ENCODE measurements at regions not wholly inside any gene's neighbourhood (a gene's known extent, or its start where the extent isn't known, plus 50 kb on each side); places are given as distances from the start of the nearest gene placed in this dataset.

DNA sequence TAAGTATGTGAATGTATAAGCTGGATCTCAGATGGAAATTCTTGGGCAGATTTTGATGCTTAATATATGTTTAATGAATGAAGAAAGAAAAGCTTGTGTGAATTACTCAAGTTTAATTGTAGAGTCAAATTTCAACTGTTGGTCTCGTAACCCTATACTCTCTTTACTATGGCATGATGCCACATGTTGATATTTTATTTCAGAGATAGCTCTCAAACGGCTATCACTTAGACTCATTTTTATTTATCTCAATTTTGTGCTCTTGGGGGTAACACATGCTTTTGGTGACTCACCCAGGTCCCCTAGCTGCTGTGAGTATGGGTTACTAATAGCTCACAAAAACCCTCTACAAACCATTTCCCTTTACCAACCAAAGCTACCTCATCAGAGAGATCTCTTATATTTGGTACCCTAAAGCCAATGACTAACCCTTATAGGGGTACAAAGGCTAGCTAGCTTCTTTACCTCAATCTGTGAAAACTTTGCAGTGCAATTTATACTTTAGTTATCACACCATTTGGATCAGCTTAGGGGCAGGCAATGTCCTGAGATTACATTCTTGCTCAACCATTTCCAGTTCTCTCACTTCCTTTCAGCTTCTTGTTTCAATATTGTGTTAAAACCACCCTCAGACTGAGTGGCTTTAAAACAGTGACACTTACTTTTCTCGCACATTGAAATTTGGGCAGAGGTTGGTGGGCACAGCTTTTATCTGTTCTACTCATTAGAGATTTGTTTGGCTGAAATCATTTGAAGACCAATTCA, 240.3 kb downstream of the CDH7 start:
- DNase-seq = no peak

DNA sequence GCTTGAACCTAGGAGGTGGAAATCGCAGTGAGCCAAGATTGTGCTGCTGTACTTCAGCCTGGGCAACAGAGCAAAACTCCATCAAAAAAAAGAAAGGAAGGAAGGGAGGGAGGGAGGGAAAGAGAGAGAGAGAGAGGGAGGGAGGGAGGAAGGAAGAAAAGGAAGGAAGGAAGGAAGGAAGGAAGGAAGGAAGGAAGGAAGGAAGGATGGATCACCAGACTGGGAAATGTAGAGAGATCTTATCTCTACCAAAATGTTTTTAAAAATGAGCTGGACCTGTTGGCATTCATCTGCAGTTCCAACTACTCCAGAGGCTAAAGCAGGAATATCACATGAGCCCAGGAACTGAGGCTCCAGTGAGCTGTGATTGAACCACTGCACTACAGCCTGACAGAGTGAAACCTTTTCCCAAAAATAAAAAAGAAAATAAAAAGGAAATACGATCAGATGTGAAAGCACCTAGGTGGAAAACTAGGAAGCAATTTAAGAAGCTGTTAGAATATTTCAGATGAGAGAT, 239.4 kb downstream of the CDH7 start:
- no peak for DNase-seq

DNA sequence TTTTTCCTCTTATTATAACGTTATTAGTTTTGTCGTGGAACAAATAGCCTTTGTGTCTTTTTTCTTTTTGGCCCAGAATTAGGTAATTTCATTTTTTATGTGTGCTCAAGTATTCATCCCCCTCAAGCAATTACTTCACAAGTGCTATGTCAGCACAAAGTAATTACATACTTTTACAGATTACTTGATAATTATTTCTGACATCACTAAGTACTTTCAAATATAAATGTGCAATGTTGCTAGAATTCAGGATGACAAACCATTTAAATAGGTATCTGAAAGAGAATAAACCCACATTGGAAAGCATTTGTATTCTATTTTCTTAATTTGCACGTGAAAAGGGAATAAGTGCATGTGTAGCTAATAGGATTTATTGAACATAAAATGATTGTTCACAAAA, 238.2 kb downstream of the CDH7 start:
- DNase-seq = no peak

DNA sequence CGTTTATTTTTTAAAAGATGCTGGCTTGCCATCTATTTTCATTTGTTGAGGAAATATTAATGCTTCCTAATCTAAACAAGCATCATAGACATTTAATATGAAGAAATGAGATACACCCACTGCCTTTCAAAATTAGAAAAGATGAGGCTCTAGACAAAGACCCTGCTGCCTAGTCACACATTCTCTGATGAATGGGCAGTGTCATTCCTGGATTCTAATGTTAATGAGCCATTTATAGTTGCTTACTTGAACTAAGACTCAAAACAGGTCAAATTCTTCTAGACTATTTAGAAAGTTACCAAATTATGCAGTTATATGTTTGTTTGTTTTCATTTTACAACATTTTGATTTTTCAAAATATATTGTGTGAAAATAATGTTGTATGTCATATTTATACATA, 237.6 kb downstream of the CDH7 start:
- DNase-seq = no peak

DNA sequence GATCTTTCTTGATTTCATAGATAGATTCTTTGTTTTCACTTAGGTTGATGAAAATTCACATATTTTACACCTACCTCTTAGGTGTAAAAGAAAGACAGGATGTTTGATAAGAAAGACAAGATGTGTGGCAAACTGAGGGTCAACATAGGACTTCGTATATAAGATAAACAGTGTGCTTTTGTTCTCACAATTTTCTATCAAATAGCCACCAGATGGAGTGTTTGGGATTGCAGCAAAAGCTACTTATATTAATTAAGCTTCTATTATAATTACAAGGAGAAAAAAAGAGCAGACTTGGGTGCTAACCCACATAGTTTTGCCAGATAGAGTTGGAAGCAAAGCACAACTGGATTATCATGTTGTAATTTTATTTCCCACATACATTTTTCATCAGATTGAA, 232.9 kb downstream of the CDH7 start:
- DNase-seq = peak; percentile 50

DNA sequence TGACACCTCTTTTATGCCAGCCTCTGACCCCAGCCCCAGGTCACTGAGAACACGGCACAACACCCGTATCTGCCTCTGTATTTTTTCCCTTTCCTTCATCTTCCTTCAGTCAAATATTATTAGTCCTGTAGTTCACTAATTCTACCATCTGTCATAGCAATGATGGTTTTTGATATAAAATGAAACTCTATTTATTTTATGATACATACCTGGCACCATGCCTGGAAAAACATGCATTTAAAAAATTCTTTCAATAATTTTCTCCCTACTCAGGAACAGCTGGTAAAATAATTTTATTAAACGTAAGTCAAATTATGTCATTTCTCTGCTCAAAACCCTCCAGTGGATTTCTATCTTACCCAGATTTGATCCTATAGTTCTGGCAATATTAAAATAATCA, 224.7 kb downstream of the CDH7 start:
- DNase-seq = no peak

DNA sequence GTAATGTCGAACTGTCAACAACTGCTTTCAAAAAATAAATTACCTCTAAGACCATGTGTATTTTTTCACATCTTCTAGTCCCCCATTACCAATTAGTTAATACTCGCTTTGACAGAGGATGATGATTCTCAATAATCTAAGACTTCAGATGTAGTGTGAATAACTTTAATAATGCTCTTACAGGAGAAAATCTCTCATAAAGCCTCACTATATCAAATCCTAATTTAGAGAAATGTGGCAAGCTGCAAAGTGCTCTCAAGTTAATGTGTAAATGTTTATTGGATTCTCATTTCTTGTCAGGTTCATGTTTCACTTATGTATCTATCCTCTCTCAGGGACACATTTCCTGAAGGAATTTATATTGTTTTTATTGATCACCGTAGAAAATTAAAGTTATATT, 223.9 kb downstream of the CDH7 start:
- no peak for DNase-seq

GRCh38 chr18:65968239-65969004, 217.6 kb downstream of the CDH7 start:
- DNase-seq = no peak

DNA sequence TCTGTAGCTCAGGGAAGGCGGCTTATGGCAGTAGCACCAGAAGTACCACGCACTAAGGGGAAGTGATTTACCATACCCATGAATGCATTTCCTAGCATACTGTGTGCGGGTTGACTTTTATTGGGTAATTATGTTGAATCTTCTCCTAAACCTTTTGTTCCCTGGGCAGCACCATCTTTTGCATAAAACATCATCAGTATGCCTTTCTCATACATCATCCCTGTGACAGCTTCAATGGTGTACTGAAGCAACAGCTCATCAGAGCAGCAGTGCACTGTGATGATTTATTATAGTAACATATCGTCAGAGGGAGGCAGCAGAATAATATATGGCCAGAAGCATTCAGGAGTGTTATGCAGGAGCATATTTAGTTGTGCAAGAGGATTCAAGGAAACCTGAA, 204.9 kb downstream of the CDH7 start:
- no peak for DNase-seq

DNA sequence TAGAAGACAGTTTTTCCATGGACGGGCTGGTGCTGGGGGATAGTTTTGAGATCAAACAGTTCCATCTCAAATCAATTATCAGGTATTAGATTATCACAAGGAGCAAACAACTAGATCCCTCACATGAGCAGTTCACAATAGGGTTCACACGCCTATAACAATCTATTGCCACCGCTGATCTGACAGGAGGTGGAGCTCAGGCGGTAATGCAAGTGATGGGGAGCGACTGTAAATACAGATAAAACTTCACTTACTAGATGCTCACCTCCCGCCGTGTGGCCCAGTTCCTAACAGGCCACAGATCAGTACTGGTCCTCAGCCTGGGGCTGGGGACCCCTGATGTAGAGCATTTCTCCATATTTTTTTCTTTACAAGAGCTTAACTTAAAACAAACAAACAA, 203.6 kb downstream of the CDH7 start:
- DNase-seq = no peak

GRCh38 chr18:65946777-65947176, 196.0 kb downstream of the CDH7 start:
- DNase-seq = no peak

DNA sequence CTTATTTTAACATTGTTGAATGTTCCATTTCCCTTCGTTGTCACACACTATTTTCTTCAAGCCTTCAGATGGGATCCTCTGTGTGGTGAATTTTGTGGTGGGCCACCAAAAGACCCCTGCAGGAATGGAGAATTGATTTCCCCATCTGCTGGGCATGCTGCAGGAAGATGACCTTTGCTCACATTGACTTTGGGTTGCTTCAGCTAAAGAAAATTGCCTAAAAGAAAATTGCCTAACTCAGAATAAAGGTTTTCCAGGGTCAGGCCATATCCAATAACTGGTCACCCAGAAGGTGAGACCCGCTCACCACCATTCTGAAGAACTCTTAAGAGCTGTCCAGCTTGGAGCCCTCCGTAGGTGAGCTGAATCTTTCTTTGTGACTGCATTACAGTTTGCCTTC, 192.5 kb downstream of the CDH7 start:
- no peak for DNase-seq

DNA sequence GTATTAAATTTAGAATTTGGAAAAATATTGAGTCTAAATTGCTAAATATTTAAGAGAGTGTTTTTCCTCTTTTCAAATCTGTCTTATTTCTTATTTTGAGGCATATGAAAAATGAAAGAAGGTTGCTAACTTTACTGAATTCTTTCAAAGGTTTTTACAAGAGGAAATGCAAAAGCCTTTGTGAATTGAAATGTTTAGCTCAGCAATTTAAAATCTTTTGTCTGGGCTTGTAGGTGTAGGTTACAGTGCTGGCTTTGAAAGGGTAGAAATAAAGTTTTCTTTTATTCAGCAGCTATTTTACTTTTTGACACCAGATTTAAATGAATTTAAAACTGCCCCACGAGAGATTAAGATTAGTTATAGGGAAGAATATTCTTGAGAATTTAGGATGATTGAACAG, 192.0 kb downstream of the CDH7 start:
- DNase-seq = no peak

DNA sequence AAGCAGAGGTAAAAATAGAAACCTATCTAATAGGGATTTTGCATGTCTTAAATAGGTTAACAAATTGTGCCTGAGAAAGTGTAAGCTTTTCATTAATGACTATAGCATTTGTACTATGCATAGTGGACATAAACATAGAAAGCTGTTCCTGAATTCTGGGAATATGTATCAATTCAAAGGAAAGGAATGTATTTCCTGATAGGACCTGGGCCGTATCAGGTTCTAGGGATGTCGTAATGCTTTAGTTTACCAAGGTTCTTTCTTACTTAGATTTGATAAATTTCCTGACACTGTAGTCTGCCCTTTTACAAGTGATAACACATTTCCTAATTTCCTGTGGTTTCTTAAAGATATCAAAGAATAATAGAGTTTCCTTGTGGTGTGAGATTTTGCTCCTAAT, 191.3 kb downstream of the CDH7 start:
- no peak for DNase-seq

GRCh38 chr18:65941482-65941881, 190.7 kb downstream of the CDH7 start:
- no peak for DNase-seq
